ENCODE measurements at regions not wholly inside any gene's neighbourhood (a gene's known extent, or its start where the extent isn't known, plus 50 kb on each side); places are given as distances from the start of the nearest gene placed in this dataset.

GRCh38 chr1:177384461-177384860 lies 213.7 kb downstream of the BRINP2 start:
- no peaks in the 10 kb centered on the region for H3K36me3 Mint-ChIP-seq (ENCODE audit: unreplicated experiment)
- no peak overlapping the region for H3K4me3 Mint-ChIP-seq (ENCODE audit: unreplicated experiment)
- H3K27me3 Mint-ChIP-seq (ENCODE audit: unreplicated experiment): no peaks in the 10 kb centered on the region
- H3K27ac Mint-ChIP-seq (ENCODE audit: unreplicated experiment): no peak overlapping the region
- H3K9me3 Mint-ChIP-seq (ENCODE audit: unreplicated experiment): peaks cover 12% of the 10 kb centered on the region
- no peaks in the 10 kb centered on the region for H3K4me1 Mint-ChIP-seq (ENCODE audit: unreplicated experiment)
- DNase-seq (ENCODE audit: extremely low spot score, unreplicated experiment): no peak
- no peak for TF ChIP-seq CTCF (IDR thresholded peaks at IDR 0.05)

GRCh38 chr1:177383715-177384114 lies 213.0 kb downstream of the BRINP2 start:
- Mint-ChIP-seq H3K27ac (ENCODE audit: unreplicated experiment) (no peak overlapping the region), H3K4me3 (ENCODE audit: unreplicated experiment) (no peak overlapping the region), H3K27me3 (ENCODE audit: unreplicated experiment) (no peaks in the 10 kb centered on the region), H3K4me1 (ENCODE audit: unreplicated experiment) (no peaks in the 10 kb centered on the region), H3K36me3 (ENCODE audit: unreplicated experiment) (no peaks in the 10 kb centered on the region), H3K9me3 (ENCODE audit: unreplicated experiment) (peaks cover 12% of the 10 kb centered on the region)
- DNase-seq (ENCODE audit: extremely low spot score, unreplicated experiment): no peak
- no peak for TF ChIP-seq CTCF (IDR thresholded peaks at IDR 0.05)

DNA sequence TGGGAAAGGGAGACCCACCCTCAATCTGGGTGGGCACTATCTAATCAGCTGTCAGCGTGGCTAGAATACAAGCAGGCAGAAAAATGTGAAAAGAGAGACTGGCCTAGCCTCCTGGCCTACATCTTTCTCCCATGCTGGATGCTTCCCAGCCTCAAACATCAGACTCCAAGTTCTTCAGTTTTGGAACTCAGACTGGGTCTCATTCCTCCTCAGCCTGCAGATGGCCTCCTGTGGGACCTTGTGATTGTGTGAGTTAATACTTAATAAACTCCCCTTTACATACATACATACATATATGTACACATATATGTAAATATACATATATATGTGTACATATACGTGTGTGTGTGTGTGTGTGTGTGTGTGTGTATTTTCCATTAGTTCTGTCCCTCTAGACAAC lies 207.1 kb downstream of the BRINP2 start:
- H3K4me3 Mint-ChIP-seq (ENCODE audit: unreplicated experiment): no peak overlapping the region
- H3K36me3 Mint-ChIP-seq (ENCODE audit: unreplicated experiment): no peaks in the 10 kb centered on the region
- no peak for TF ChIP-seq CTCF (IDR thresholded peaks at IDR 0.05)
- H3K27ac Mint-ChIP-seq (ENCODE audit: unreplicated experiment): no peak overlapping the region
- H3K9me3 Mint-ChIP-seq (ENCODE audit: unreplicated experiment): peaks cover 16% of the 10 kb centered on the region
- no peak for DNase-seq (ENCODE audit: extremely low spot score, unreplicated experiment)
- no peaks in the 10 kb centered on the region for H3K4me1 Mint-ChIP-seq (ENCODE audit: unreplicated experiment)
- H3K27me3 Mint-ChIP-seq (ENCODE audit: unreplicated experiment): no peaks in the 10 kb centered on the region

- H3K9me3 Mint-ChIP-seq (ENCODE audit: unreplicated experiment): no peaks in the 10 kb centered on the region
- H3K4me3 Mint-ChIP-seq (ENCODE audit: unreplicated experiment): no peak overlapping the region
- no peaks in the 10 kb centered on the region for H3K36me3 Mint-ChIP-seq (ENCODE audit: unreplicated experiment)
- H3K4me1 Mint-ChIP-seq (ENCODE audit: unreplicated experiment): no peaks in the 10 kb centered on the region
- no peaks in the 10 kb centered on the region for H3K27me3 Mint-ChIP-seq (ENCODE audit: unreplicated experiment)
- TF ChIP-seq CTCF (IDR thresholded peaks at IDR 0.05): no peak
- H3K27ac Mint-ChIP-seq (ENCODE audit: unreplicated experiment): no peak overlapping the region
- no peak for DNase-seq (ENCODE audit: extremely low spot score, unreplicated experiment)
These were observed 197.5 kb downstream of the BRINP2 start for GRCh38 chr1:177368255-177368654.

DNA sequence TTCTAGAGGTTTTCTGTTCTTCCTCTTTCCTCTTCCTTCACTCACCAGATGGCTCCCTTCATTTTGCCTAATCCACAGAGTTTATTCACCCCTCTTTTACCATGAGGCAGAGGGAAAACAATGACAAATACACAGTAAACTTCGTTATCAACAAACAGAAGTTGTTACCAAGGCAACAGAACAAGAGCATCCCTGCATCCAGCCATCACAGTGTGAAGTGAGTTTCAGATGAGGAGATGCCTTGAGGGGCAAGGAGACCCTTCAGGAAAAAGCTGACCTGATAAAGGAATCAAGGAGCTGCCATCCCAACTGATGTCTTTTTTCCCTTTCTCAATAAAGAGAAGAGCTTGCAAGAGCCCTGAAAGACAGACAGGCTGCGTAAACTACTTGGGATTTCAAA lies 195.3 kb downstream of the BRINP2 start:
- no peak for DNase-seq (ENCODE audit: extremely low spot score, unreplicated experiment)
- no peaks in the 10 kb centered on the region for H3K27me3 Mint-ChIP-seq (ENCODE audit: unreplicated experiment)
- H3K27ac Mint-ChIP-seq (ENCODE audit: unreplicated experiment): no peak overlapping the region
- no peaks in the 10 kb centered on the region for H3K9me3 Mint-ChIP-seq (ENCODE audit: unreplicated experiment)
- H3K36me3 Mint-ChIP-seq (ENCODE audit: unreplicated experiment): no peaks in the 10 kb centered on the region
- no peaks in the 10 kb centered on the region for H3K4me1 Mint-ChIP-seq (ENCODE audit: unreplicated experiment)
- H3K4me3 Mint-ChIP-seq (ENCODE audit: unreplicated experiment): no peak overlapping the region
- TF ChIP-seq CTCF (IDR thresholded peaks at IDR 0.05): no peak

All from osteocyte (in vitro differentiated cells).